Colonic mucosa (tissue), 4 donors: ENCODE measurements at regions not wholly inside any gene's neighbourhood (a gene's known extent, or its start where the extent isn't known, plus 50 kb on each side); places are given as distances from the start of the nearest gene placed in this dataset.

ENCODE experiments used
- DNase-seq: peaks from one replicate; pipeline ENCODE4 v3.0.0-alpha.2; 2020
- H3K27ac ChIP-seq: fragments of 200-600 bp; one replicate; pipeline ENCODE4 v1.8.0; 2021
- H3K27me3 ChIP-seq: fragments of 200-600 bp; one replicate; pipeline ENCODE4 v1.8.0; 2021
- H3K36me3 ChIP-seq: fragments of 200-600 bp; one replicate; pipeline ENCODE4 v1.8.0; 2021
- H3K4me1 ChIP-seq: fragments of 200-600 bp; one replicate; pipeline ENCODE4 v1.8.0; 2021; ENCODE audit warnings: mild to moderate bottlenecking
- H3K4me3 ChIP-seq: fragments of 200-600 bp; one replicate; pipeline ENCODE4 v1.8.0; 2021
- H3K9ac ChIP-seq, 2 donors: one replicate each; pipeline ENCODE4 v1.7.0; 2013; ENCODE audit warnings: control low read depth in 2 of 2, low read depth in 2 of 2, low read length in 2 of 2
- H3K9me3 ChIP-seq: fragments of 200-600 bp; one replicate; pipeline ENCODE4 v1.8.0; 2021
- intact Hi-C: fragments of 100-400 bp; cut with DNase I; formaldehyde crosslinking; loops from one replicate; pipeline ENCODE4 v1.14.1; 2022
- TF ChIP-seq, protein P1 (sequence below): fragments of 200-600 bp; IDR thresholded peaks from one replicate; pipeline ENCODE4 v1.8.0; 2022; ENCODE audit warnings: antibody characterized with exemption, mild to moderate bottlenecking
- donor health status: healthy.
- donor health status: DM: no; HTN: no; CAD: no.
- donor health status: DM: no; HTN: no; CAD: no.

DNA sequence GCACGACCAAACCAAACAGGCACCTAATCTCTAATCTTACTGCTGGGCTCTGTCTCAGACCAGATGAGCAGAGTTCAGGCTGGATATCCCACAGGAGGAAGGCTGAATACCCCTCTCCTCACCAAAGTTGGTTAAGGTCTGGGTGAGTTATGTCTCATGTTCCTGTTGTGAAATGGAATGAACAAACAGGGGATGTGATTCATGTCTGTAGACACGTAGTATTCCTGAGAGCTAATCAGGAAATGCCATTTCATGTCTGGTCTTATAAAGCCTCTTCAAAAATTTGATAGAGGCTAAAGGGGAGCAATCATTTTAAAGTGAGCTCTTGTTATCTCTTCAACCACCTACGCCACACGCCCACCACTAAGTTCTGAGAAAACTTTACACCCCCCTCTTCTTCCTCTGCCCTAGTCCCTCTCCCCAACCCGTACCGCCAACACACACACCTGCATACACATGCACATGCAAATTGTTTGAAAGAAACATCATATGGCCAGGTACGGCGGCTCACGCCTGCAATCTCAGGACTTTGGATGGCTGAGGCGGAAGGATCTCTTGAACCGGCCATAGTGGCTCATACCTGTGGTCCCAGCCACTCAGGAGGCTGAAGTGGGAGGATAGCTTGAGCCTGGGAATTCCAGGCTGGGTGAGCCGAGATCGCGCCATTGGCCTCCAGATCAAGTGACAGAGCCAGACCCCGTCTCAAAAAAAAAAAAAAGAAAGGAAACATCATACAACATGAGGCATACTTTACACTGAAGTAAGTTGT, 69.8 kb upstream of the RAI14 start:
- Histone ChIP-seq H3K9ac (no peak overlapping the region), H3K4me1 (no peaks in the 10 kb centered on the region), H3K27me3 (no peaks in the 10 kb centered on the region), H3K9me3 (no peaks in the 10 kb centered on the region), H3K36me3 (no peaks in the 10 kb centered on the region), H3K4me3 (no peak overlapping the region), H3K27ac (no peak overlapping the region)
- TF ChIP-seq, protein P1, sequence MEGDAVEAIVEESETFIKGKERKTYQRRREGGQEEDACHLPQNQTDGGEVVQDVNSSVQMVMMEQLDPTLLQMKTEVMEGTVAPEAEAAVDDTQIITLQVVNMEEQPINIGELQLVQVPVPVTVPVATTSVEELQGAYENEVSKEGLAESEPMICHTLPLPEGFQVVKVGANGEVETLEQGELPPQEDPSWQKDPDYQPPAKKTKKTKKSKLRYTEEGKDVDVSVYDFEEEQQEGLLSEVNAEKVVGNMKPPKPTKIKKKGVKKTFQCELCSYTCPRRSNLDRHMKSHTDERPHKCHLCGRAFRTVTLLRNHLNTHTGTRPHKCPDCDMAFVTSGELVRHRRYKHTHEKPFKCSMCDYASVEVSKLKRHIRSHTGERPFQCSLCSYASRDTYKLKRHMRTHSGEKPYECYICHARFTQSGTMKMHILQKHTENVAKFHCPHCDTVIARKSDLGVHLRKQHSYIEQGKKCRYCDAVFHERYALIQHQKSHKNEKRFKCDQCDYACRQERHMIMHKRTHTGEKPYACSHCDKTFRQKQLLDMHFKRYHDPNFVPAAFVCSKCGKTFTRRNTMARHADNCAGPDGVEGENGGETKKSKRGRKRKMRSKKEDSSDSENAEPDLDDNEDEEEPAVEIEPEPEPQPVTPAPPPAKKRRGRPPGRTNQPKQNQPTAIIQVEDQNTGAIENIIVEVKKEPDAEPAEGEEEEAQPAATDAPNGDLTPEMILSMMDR: no peak
- DNase-seq: no peak
- intact Hi-C loops: no loop called here

DNA sequence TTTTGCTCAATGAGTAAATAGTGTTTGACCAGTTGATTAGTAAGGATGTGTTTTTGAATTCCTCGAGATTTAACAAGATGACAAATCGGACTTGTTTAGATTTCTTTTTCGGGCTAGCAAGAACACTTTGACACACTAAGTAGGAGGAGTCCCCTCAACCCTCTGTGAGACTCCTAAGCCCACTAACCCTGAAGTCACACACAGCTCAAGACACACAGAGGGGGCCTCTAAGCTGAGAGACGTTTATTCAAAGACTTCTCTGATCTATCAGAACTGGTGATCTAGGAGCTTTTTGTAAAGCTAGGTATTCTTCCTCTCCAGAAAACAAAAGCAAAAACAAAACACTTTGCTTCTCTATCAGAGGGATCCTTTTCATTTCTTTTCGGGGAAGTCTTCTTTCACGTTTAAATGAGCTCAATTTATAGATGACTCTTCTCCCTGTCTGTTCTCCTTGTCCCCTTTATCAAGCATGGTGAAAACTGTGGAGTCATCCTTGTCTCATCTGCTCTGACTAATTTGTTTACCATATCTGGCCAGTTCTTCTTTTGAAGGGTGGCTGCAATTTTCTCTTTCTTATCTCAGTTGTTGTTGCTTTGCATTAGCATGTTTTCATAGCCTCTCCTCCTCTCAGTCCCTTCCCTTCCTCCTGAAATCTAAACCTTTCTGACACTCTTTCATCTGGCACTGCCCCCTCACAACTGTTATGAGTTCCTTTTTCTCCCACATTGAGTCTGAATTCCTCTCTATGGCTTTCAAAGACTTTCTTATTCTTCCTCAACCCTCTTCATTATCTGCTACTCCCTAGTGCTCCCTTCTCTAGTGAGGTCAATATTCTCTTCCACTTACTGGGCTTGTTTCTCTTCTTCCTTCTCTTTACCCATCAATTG, 68.5 kb upstream of the RAI14 start:
- Histone ChIP-seq H3K4me1 (no peaks in the 10 kb centered on the region), H3K4me3 (no peak overlapping the region), H3K27ac (peak overlapping the region; percentile 12), H3K9me3 (no peaks in the 10 kb centered on the region), H3K36me3 (no peaks in the 10 kb centered on the region), H3K27me3 (no peaks in the 10 kb centered on the region), H3K9ac (no peak overlapping the region)
- TF ChIP-seq, protein P1: no peak
- intact Hi-C loops: no loop called here
- DNase-seq: no peak

DNA sequence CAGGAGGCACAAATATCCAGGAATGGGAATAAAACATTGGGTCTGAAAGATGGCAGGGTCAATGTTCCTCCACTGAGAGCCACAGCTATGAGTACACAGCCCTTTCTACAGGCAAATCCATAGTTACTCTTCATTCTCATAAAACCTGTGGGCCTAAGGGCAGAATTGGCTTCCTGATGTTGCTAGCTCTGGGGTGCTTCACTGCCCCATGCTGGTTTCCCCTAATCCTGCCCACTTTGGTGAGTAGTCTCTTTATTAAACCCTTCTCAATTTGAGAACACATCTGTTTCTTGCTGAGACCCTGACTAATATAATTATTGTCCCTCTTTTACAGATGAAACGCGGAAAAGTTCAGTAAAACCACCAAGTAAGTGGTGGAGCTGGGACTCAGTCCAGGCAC, 66.3 kb upstream of the RAI14 start:
- no peak overlapping the region for H3K27ac ChIP-seq
- H3K4me3 ChIP-seq: no peak overlapping the region
- no peaks in the 10 kb centered on the region for H3K4me1 ChIP-seq
- intact Hi-C loops: no loop called here
- no peaks in the 10 kb centered on the region for H3K27me3 ChIP-seq
- H3K9ac ChIP-seq: no peak overlapping the region
- TF ChIP-seq, protein P1: no peak
- no peaks in the 10 kb centered on the region for H3K36me3 ChIP-seq
- DNase-seq: no peak
- no peaks in the 10 kb centered on the region for H3K9me3 ChIP-seq

DNA sequence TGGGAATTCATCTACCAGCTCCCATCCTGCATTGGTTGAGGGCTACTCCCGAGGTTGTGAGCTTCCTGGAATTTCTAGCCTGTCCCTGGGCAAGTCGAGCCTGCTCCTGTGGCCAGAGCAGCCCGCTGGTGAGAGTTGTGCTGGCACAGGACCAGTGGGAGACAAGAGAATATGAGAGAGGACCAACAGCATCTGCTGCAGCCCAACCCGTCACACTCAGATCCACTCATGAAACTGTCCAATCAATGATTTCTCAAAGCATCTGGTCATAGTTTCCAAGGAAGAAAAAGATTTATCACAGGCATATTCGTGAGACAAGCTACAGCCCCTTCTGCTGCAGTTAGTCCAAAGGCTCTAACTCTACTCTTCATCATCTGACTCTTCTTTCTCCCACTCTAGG, 64.4 kb upstream of the RAI14 start:
- no peak overlapping the region for H3K9ac ChIP-seq
- no peaks in the 10 kb centered on the region for H3K9me3 ChIP-seq
- no peak overlapping the region for H3K4me3 ChIP-seq
- H3K36me3 ChIP-seq: no peaks in the 10 kb centered on the region
- no peaks in the 10 kb centered on the region for H3K4me1 ChIP-seq
- TF ChIP-seq, protein P1: no peak
- no peak overlapping the region for H3K27ac ChIP-seq
- H3K27me3 ChIP-seq: no peaks in the 10 kb centered on the region
- no peak for DNase-seq
- intact Hi-C loops: no loop called here

DNA sequence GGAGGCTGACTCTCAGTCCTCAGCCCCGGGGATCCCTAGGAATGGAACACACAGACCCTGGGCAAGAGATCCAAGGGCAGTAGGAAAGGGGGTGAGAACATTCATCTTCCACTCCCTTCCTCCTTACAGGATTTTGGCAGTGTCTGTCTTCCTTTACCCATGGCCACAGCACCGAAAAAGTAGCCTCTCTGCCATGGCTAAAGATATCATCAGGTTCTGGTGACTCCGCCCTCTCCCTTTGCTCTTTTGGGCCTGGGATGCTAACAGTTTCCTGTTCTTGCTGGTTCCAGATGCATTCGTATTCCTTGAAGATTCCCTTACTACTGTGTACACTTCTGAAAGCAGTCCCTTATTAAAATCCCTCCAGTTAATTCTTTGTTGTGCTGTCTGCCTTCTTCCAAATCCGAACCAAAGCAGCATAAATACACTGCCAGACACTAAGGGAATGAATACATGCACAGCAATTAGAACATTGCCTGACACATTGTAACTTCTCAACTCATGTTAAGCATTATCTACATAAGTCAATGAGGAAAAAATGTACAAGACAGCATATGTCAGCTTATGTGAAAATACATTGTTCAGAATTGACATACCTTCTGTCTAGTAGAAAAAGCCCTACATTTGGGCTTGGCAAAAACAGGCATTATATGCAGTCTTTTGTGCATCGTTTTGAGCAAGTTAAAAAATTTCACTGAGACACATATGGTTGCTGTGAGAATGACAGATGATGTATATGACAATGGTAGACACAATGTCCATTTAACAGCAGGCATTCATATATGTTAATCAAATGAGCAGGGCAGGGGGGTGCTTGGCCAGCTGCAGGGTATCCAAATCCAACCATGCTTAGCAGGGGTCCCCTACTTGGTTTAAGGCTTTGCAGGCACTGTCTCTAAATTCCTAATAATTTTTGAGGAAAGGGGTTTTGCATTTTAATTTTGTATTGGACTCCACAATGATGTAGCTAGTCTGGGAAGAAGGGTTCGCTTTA, 58.8 kb upstream of the RAI14 start:
- Histone ChIP-seq H3K36me3 (no peaks in the 10 kb centered on the region), H3K27ac (no peak overlapping the region), H3K9me3 (no peaks in the 10 kb centered on the region), H3K9ac (no peak overlapping the region), H3K27me3 (no peaks in the 10 kb centered on the region), H3K4me1 (no peaks in the 10 kb centered on the region), H3K4me3 (no peak overlapping the region)
- no peak for DNase-seq
- intact Hi-C loops: no loop called here
- TF ChIP-seq, protein P1: no peak
